Type B pancreatic cell (in vitro differentiated cells): ENCODE measurements at regions not wholly inside any gene's neighbourhood (a gene's known extent, or its start where the extent isn't known, plus 50 kb on each side); places are given as distances from the start of the nearest gene placed in this dataset.

Experiments
- DNase-seq: peaks from one replicate; pipeline ENCODE4 v3.0.0; 2021; ENCODE audit warnings: mixed read lengths; ENCODE audit not compliant: unreplicated experiment; ENCODE audit errors: extremely low spot score
- H3K27ac Mint-ChIP-seq: 2 replicates; pipeline ENCODE4 v1.8.0; 2021; ENCODE audit warnings: mild to moderate bottlenecking, mixed read lengths
- H3K27me3 Mint-ChIP-seq: 2 replicates; pipeline ENCODE4 v1.8.0; 2021; ENCODE audit warnings: mixed read lengths
- H3K36me3 Mint-ChIP-seq: 2 replicates; pipeline ENCODE4 v1.8.0; 2021; ENCODE audit warnings: mixed read lengths
- H3K4me1 Mint-ChIP-seq: one replicate; pipeline ENCODE4 v1.8.0; 2021; ENCODE audit warnings: mixed read lengths; ENCODE audit not compliant: unreplicated experiment
- H3K4me3 Mint-ChIP-seq: 2 replicates; pipeline ENCODE4 v1.8.0; 2021; ENCODE audit warnings: mild to moderate bottlenecking, mixed read lengths
- H3K9me3 Mint-ChIP-seq: 2 replicates; pipeline ENCODE4 v1.8.0; 2021; ENCODE audit warnings: mixed read lengths
- CTCF ChIP-seq: fragments of 200-600 bp; sonication (generic); conservative IDR thresholded peaks from 2 replicates; pipeline ENCODE4 v1.5.0; 2021; ENCODE audit warnings: antibody characterized with exemption, mild to moderate bottlenecking

GRCh38 chr5:61680247-61680646, 348.2 kb downstream of the ZSWIM6 start:
- TF ChIP-seq CTCF = no peak
- H3K27me3 Mint-ChIP-seq = peaks cover 8% of the 10 kb centered on the region
- no peak overlapping the region for H3K27ac Mint-ChIP-seq

DNA sequence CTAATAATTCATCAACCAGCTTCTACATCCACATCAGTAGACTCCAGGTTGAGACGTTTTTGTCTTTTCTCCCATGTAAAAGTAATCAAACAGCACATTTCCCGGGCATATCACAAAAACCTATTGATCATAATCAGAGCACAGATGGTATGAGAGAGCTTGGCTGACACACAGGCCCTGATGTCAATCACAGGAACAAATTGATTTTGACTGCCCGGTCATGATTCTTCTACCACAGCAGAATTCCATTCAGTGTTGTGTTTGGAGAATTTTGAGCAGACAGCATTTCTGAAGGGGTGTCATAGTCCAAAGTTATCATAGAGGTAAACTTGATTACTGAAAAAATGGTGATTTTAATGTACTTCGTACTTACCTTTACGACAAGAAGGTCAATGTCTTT, 351.1 kb downstream of the ZSWIM6 start:
- DNase-seq = no peak
- Mint-ChIP-seq H3K4me3 (no peak overlapping the region), H3K36me3 (no peaks in the 10 kb centered on the region), H3K9me3 (no peaks in the 10 kb centered on the region), H3K27ac (no peak overlapping the region), H3K27me3 (peaks cover 11% of the 10 kb centered on the region), H3K4me1 (peaks cover 19% of the 10 kb centered on the region)
- no peak for TF ChIP-seq CTCF

More at GRCh38 chr5:61680247-61680646, 348.2 kb downstream of the ZSWIM6 start:
- Mint-ChIP-seq H3K4me1 (peaks cover 4% of the 10 kb centered on the region), H3K36me3 (no peaks in the 10 kb centered on the region), H3K9me3 (no peaks in the 10 kb centered on the region), H3K4me3 (no peak overlapping the region)
- DNase-seq = no peak

DNA sequence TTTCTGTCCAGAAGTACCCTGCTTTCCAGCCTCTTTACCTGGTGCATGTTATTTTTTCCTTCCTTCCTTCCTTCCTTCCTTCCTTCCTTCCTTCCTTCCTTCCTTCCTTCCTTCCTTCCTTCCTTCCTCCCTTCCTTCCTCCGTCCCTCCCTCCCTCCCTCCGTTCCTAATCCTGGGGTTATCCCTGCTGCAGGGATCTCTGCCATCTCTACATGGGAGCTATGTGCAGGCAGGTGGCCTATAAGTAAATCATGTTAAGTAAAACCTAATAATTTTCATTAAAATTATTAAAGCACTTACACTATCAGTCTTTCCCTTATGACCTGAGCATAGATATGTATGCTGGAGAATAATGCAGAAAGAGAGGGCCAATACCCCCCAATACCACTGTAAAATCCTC, 351.9 kb downstream of the ZSWIM6 start:
- Mint-ChIP-seq H3K9me3 (no peaks in the 10 kb centered on the region), H3K27ac (no peak overlapping the region), H3K4me3 (no peak overlapping the region), H3K36me3 (no peaks in the 10 kb centered on the region), H3K27me3 (peaks cover 6% of the 10 kb centered on the region), H3K4me1 (peaks cover 19% of the 10 kb centered on the region)
- no peak for TF ChIP-seq CTCF
- DNase-seq = no peak

GRCh38 chr5:61686491-61687257, 354.6 kb downstream of the ZSWIM6 start:
- TF ChIP-seq CTCF = no peak
- no peak for DNase-seq
- Mint-ChIP-seq H3K9me3 (no peaks in the 10 kb centered on the region), H3K27me3 (peaks cover 3% of the 10 kb centered on the region), H3K4me3 (no peak overlapping the region), H3K36me3 (no peaks in the 10 kb centered on the region), H3K27ac (no peak overlapping the region), H3K4me1 (peaks cover 23% of the 10 kb centered on the region)

- peaks cover 23% of the 10 kb centered on the region for H3K4me1 Mint-ChIP-seq
- no peaks in the 10 kb centered on the region for H3K9me3 Mint-ChIP-seq
- peaks cover 3% of the 10 kb centered on the region for H3K27me3 Mint-ChIP-seq
- TF ChIP-seq CTCF = no peak
- no peaks in the 10 kb centered on the region for H3K36me3 Mint-ChIP-seq
- H3K27ac Mint-ChIP-seq = no peak overlapping the region
- H3K4me3 Mint-ChIP-seq = no peak overlapping the region
- DNase-seq = no peak
These were observed 355.3 kb downstream of the ZSWIM6 start for GRCh38 chr5:61687371-61687770.
